ENCODE measurements at regions not wholly inside any gene's neighbourhood (a gene's known extent, or its start where the extent isn't known, plus 50 kb on each side); places are given as distances from the start of the nearest gene placed in this dataset.

- TF ChIP-seq GTF3C2 (IDR thresholded peaks at IDR 0.05; ENCODE audit: borderline replicate concordance, extremely low read depth, insufficient read length): no peak
- no peak for TF ChIP-seq HDAC1 (IDR thresholded peaks at IDR 0.05)
- no peak for TF ChIP-seq RBM39 (optimal IDR thresholded peaks at IDR 0.05; ENCODE audit: low read depth, low read length)
- TF ChIP-seq AFF1 (IDR thresholded peaks at IDR 0.05; ENCODE audit: low read depth in 1 of 2, partially characterized antibody in 2 of 2): no peak
- no peak for TF ChIP-seq ZNF778 (CRISPR knock-in tag; IDR thresholded peaks at IDR 0.05)
- no peak for TF ChIP-seq POLR3G (IDR thresholded peaks at IDR 0.05; ENCODE audit: extremely low read depth, insufficient read length, insufficient replicate concordance)
- TF ChIP-seq ZNF707 (CRISPR knock-in tag; conservative IDR thresholded peaks at IDR 0.05): no peak
- no peak for TF ChIP-seq CREB3L1 (IDR thresholded peaks at IDR 0.05; ENCODE audit: borderline replicate concordance, low read depth)
- TF ChIP-seq MECOM (CRISPR knock-in tag; IDR thresholded peaks at IDR 0.05): no peak
- TF ChIP-seq JUNB (CRISPR knock-in tag; conservative IDR thresholded peaks at IDR 0.05): no peak
- TF ChIP-seq ZKSCAN3 (CRISPR knock-in tag; IDR thresholded peaks at IDR 0.05): no peak
Observed at GRCh38 chr2:196309691-196310090, 138.3 kb upstream of the STK17B start (continued).
